HFF-Myc (cell line): ENCODE measurements at regions not wholly inside any gene's neighbourhood (a gene's known extent, or its start where the extent isn't known, plus 50 kb on each side); places are given as distances from the start of the nearest gene placed in this dataset.

Experiments used
- DNase-seq: peaks from one replicate; pipeline ENCODE4 v3.0.0-alpha.2; 2011; ENCODE audit warnings: low read depth; ENCODE audit errors: extremely low read depth
- H3K4me3 ChIP-seq: replicated peaks from 2 replicates; pipeline ENCODE4 v1.5.1; 2011; ENCODE audit warnings: low read depth, mild to moderate bottlenecking, control low read depth, low read length
- CTCF ChIP-seq: IDR thresholded peaks from 2 replicates; pipeline ENCODE4 v1.5.1; 2012; ENCODE audit warnings: mild to moderate bottlenecking, low read depth, low read length, control low read depth; ENCODE audit errors: missing control alignments

DNA sequence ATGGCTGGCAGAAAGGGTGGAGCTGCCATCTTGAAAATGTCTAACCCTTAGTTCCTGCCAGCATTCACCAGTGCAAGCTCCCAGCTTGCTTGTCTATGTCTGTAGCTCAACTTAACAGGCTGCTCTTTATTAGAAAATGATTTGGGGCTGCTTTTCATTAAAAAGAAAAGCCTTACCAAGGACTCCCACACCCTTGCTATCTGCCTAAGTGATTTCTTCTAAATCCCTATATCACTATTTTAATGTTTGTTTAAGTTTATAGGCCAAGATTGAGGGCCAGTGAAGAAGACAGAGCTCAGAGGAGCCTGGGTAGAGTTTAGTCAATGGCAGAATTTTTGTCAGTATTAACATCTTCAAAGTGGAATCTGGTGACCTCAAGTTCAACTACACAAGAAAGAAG is 336.8 kb upstream of the CHRM3 start:
- no peak overlapping the region for H3K4me3 ChIP-seq
- DNase-seq = no peak
- no peak for TF ChIP-seq CTCF

GRCh38 chr1:239044829-239045228 is 341.5 kb upstream of the CHRM3 start:
- no peak overlapping the region for H3K4me3 ChIP-seq
- DNase-seq = no peak
- no peak for TF ChIP-seq CTCF

DNA sequence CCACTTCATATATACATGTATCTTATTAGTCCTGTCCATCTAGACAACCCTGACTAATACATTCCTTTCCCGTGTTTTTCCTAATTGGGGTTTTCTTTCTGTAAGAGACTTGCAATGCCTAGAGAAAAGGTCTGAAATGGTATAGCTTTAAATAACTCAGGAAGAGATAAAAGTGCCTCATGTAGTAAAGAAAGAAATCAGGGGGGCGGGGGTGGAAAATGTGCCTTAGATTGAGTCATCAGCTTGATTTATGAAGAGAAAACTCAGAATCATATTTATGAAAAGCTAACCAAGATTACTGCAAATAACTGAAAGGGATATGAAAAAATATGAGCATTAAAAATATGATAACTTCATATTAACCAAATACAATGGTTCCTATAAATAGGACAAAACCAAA is 345.8 kb upstream of the CHRM3 start:
- no peak for TF ChIP-seq CTCF
- no peak for DNase-seq
- H3K4me3 ChIP-seq = no peak overlapping the region

- no peak for TF ChIP-seq CTCF
- no peak for DNase-seq
- no peak overlapping the region for H3K4me3 ChIP-seq
Observed at GRCh38 chr1:239031310-239031709, 355.1 kb upstream of the CHRM3 start.

GRCh38 chr1:239025997-239026694 is 360.2 kb upstream of the CHRM3 start:
- no peak for DNase-seq
- TF ChIP-seq CTCF = no peak
- no peak overlapping the region for H3K4me3 ChIP-seq

DNA sequence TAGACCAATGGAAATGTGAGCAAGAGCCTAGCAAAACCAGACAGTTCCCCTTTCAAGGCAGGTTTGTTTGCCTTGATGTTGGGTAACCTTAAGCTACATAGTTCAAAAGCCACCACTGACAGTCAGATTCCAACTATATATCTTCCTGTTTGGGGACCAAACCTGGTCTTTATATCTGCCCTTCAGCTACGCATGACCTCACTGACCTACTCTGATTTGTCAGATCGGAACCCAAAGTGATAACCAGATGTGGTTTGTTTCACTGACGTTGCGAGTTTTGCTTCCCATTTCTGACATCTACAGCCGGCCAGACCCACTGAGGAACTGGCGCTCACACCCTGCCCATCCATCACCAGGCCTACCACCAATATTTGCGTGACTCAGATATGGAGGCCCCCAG is 361.1 kb upstream of the CHRM3 start:
- no peak overlapping the region for H3K4me3 ChIP-seq
- no peak for TF ChIP-seq CTCF
- DNase-seq = no peak
